Central memory CD8-positive, alpha-beta T cell (primary cell): ENCODE measurements at regions not wholly inside any gene's neighbourhood (a gene's known extent, or its start where the extent isn't known, plus 50 kb on each side); places are given as distances from the start of the nearest gene placed in this dataset.
"Not testable (repeated sequence)": the region's sequence is repeated elsewhere in the genome, so short reads cannot be mapped to it uniquely, and the experiment has no call there.

ENCODE experiments used
- ATAC-seq: fragments of 150-1000 bp; cut with Tn5 transposase; replicated peaks from 2 replicates; pipeline ENCODE4 v1.10.0; 2022; ENCODE audit warnings: mild to moderate bottlenecking, moderate FRiP score, moderate number of reproducible peaks; ENCODE audit not compliant: poor library complexity, severe bottlenecking; ENCODE audit errors: extremely low read depth
- DNase-seq, 2 donors: peaks; one replicate each; pipeline ENCODE4 v3.0.0; 2021; ENCODE audit warnings: low spot score in 2 of 2
- H3K27ac Mint-ChIP-seq: one replicate; pipeline ENCODE4 v1.8.0; 2022; ENCODE audit warnings: low read depth, mild to moderate bottlenecking, moderate library complexity, mixed read lengths
- H3K27me3 Mint-ChIP-seq: one replicate; pipeline ENCODE4 v1.8.0; 2022; ENCODE audit warnings: mixed read lengths
- H3K36me3 Mint-ChIP-seq: one replicate; pipeline ENCODE4 v1.8.0; 2022; ENCODE audit warnings: mild to moderate bottlenecking, moderate library complexity, mixed read lengths; ENCODE audit not compliant: insufficient read depth
- H3K4me1 Mint-ChIP-seq: one replicate; pipeline ENCODE4 v1.8.0; 2022; ENCODE audit warnings: mixed read lengths
- H3K4me3 Mint-ChIP-seq: one replicate; pipeline ENCODE4 v1.8.0; 2022; ENCODE audit warnings: mild to moderate bottlenecking, moderate library complexity, mixed read lengths
- H3K9me3 Mint-ChIP-seq: one replicate; pipeline ENCODE4 v1.8.0; 2022; ENCODE audit warnings: mixed read lengths

DNA sequence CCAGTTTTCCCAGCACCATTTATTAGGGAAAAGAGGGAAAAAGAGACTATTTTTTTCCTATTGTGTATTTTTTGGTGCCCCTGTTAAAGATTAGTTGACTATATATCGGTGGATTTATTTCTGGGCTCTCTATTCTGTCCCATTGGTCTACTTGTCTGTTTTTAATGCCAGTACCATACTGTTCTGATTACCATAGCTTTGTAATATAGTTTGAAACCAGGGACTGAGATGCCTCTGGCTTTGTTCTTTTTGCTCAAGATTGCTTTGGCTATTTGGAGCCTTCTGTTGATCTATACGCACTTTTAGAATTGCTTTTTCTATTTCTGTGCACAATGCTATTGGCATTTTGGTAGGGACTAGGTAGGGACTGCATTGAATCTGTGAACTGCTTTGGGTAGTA, 151.7 kb downstream of the ADCYAP1 start:
- Mint-ChIP-seq H3K4me3 (no peak overlapping the region), H3K27ac (no peak overlapping the region), H3K9me3 (peaks cover 5% of the 10 kb centered on the region), H3K36me3 (no peaks in the 10 kb centered on the region), H3K4me1 (no peaks in the 10 kb centered on the region), H3K27me3 (no peaks in the 10 kb centered on the region)
- DNase-seq (no peak), ATAC-seq (no peak)

- Mint-ChIP-seq H3K36me3 (no peaks in the 10 kb centered on the region), H3K9me3 (peaks cover 10% of the 10 kb centered on the region), H3K4me3 (no peak overlapping the region), H3K4me1 (no peaks in the 10 kb centered on the region), H3K27ac (no peak overlapping the region), H3K27me3 (peaks cover 5% of the 10 kb centered on the region)
- no peak for ATAC-seq
- DNase-seq: no peak
Observed at GRCh38 chr18:1057367-1057766, 152.7 kb downstream of the ADCYAP1 start.

DNA sequence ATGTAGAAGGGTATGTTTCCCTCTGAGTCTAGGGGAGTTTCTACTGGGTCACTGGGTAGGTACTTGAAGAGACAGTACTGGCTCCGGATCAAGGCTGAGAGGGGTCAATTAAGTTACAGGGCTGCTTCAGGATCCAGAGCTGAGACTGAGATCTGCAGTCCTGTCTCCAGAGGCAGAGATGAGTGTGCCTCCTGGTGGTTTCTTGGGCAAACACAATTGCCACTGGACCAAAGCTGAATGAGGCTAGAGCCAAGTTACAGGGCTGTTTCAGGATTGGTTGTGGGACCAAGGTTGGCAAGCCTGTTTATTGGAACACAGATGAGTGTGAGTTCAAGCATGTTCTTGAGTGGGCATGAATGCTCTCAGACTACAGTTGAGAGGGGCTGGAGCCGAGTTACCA, 157.9 kb downstream of the ADCYAP1 start:
- H3K4me3 Mint-ChIP-seq: no peak overlapping the region
- DNase-seq (no peak), ATAC-seq (no peak)
- H3K27ac Mint-ChIP-seq: no peak overlapping the region
- peaks cover 11% of the 10 kb centered on the region for H3K9me3 Mint-ChIP-seq
- no peaks in the 10 kb centered on the region for H3K4me1 Mint-ChIP-seq
- H3K27me3 Mint-ChIP-seq: peaks cover 8% of the 10 kb centered on the region
- no peaks in the 10 kb centered on the region for H3K36me3 Mint-ChIP-seq

DNA sequence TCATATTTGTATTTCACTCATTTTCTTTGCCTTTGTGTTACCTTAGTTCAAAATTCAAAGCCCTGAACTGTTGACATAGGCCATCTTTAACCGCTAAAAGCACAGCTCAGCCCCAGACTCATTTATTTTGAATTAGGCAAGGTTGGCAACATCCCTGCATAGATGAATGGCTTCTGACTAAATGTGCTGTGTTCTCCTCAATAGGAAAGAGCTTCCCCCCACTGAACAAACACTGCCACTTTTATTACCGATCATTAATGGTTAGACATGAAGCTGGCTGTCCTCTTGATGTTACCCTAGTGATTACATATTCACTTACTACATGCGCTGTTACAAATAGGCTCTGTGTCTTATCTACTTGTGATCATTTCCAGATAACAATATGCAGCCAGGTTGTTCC, 170.7 kb downstream of the ADCYAP1 start:
- Mint-ChIP-seq H3K4me3 (no peak overlapping the region), H3K36me3 (no peaks in the 10 kb centered on the region), H3K9me3 (peaks cover under 1% of the 10 kb centered on the region), H3K27me3 (no peaks in the 10 kb centered on the region), H3K27ac (no peak overlapping the region), H3K4me1 (no peaks in the 10 kb centered on the region)
- DNase-seq: no peak
- ATAC-seq: no peak

DNA sequence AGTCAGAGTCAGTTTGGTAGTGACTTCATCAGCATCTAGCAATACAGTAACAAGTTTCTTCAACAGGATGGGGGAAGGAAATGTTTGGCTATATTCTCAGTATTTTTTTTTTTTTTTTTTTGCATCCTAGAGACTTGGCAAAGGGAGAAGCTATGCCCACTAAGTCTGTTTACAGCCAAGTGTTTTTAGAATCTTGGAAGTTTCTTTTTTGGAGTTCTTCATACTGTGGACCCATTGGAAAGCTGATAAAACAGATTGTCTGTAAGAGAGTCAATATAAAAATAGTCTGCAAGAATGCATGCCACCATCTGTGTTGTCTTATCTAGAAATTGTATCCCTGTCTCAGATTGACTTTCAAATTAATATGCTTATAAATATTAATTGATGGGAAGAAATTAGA, 171.2 kb downstream of the ADCYAP1 start:
- H3K27me3 Mint-ChIP-seq: no peaks in the 10 kb centered on the region
- ATAC-seq: no peak
- no peaks in the 10 kb centered on the region for H3K4me1 Mint-ChIP-seq
- no peak overlapping the region for H3K27ac Mint-ChIP-seq
- H3K9me3 Mint-ChIP-seq: peaks cover 6% of the 10 kb centered on the region
- no peak for DNase-seq
- no peaks in the 10 kb centered on the region for H3K36me3 Mint-ChIP-seq
- no peak overlapping the region for H3K4me3 Mint-ChIP-seq

DNA sequence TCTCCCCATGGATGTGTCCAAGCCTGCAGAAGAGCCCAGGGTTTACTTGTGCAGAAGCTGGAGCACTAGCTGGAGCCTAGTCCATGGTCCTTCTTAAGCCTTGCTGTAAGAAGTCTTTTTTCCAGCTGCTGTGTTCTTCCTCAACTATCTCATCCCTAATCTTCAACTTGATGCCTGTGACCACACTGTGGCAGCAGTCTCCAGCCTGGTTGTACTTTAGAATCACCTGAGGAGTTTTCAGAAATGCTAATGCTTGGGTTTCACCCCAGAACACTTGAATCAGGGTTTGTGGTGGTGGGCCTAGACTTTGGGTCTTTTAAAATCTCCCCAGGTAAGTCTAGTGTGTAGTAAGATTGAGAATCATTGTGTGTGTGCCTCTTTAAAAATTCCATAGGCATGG, 173.6 kb downstream of the ADCYAP1 start:
- Mint-ChIP-seq H3K27ac (no peak overlapping the region), H3K9me3 (peaks cover 6% of the 10 kb centered on the region), H3K36me3 (no peaks in the 10 kb centered on the region), H3K4me3 (no peak overlapping the region), H3K27me3 (no peaks in the 10 kb centered on the region), H3K4me1 (no peaks in the 10 kb centered on the region)
- no peak for DNase-seq
- no peak for ATAC-seq

DNA sequence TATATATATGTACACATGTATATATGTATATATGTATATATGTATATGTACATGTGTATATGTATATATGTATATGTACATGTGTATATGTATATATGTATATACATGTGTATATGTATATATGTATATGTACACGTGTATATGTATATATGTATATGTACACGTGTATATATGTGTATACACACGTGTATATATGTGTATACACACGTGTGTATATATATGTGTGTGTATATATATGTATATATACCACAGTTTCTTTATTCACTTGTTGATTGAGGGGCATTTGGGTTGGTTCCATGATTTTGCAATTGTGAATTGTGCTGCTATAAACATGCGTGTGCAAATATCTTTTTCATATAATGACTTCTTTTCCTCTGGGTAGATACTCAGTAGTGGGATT, 179.0 kb downstream of the ADCYAP1 start:
- not testable (repeated sequence) for H3K27me3 Mint-ChIP-seq, DNase-seq, H3K4me3 Mint-ChIP-seq, H3K27ac Mint-ChIP-seq, H3K4me1 Mint-ChIP-seq, ATAC-seq, H3K36me3 Mint-ChIP-seq
- H3K9me3 Mint-ChIP-seq: peaks cover 39% of the 10 kb centered on the region

GRCh38 chr18:1090758-1091157, 186.1 kb downstream of the ADCYAP1 start:
- H3K27ac Mint-ChIP-seq: no peak overlapping the region
- no peak overlapping the region for H3K4me3 Mint-ChIP-seq
- H3K27me3 Mint-ChIP-seq: no peaks in the 10 kb centered on the region
- H3K4me1 Mint-ChIP-seq: no peaks in the 10 kb centered on the region
- ATAC-seq (no peak), DNase-seq (no peak)
- H3K36me3 Mint-ChIP-seq: no peaks in the 10 kb centered on the region
- peaks cover 35% of the 10 kb centered on the region for H3K9me3 Mint-ChIP-seq

DNA sequence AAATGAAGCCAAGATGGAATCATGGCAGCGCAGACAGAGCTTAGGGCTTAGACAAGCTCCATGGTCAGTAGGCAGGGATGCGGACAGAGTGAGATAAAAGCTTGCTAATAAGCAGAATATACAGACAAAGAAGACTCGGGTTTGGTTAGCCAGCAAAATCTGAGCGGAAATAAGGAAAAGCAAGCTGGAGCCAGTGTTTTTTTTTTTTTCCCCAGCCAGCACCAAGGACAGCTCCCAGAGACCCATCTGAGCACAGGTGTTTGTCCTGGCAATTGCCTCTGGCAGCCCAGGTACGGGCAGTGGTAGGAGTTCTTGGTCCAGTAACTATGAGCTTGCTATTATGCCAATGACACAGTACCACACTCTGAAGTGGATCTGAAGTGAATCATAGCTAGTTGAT, 187.6 kb downstream of the ADCYAP1 start:
- ATAC-seq: no peak
- H3K4me3 Mint-ChIP-seq: no peak overlapping the region
- H3K27me3 Mint-ChIP-seq: no peaks in the 10 kb centered on the region
- DNase-seq: no peak
- H3K27ac Mint-ChIP-seq: no peak overlapping the region
- H3K36me3 Mint-ChIP-seq: no peaks in the 10 kb centered on the region
- H3K4me1 Mint-ChIP-seq: no peaks in the 10 kb centered on the region
- H3K9me3 Mint-ChIP-seq: peaks cover 25% of the 10 kb centered on the region

GRCh38 chr18:1094409-1094808, 189.7 kb downstream of the ADCYAP1 start:
- no peaks in the 10 kb centered on the region for H3K36me3 Mint-ChIP-seq
- no peaks in the 10 kb centered on the region for H3K4me1 Mint-ChIP-seq
- peaks cover 15% of the 10 kb centered on the region for H3K9me3 Mint-ChIP-seq
- H3K27ac Mint-ChIP-seq: no peak overlapping the region
- ATAC-seq (no peak), DNase-seq (no peak)
- H3K4me3 Mint-ChIP-seq: no peak overlapping the region
- no peaks in the 10 kb centered on the region for H3K27me3 Mint-ChIP-seq

- not testable (repeated sequence) for ATAC-seq, DNase-seq, H3K27ac Mint-ChIP-seq, H3K36me3 Mint-ChIP-seq, H3K27me3 Mint-ChIP-seq, H3K4me1 Mint-ChIP-seq, H3K4me3 Mint-ChIP-seq
- H3K9me3 Mint-ChIP-seq: peaks cover 14% of the 10 kb centered on the region
Observed at GRCh38 chr18:1097991-1098735, 193.5 kb downstream of the ADCYAP1 start.

GRCh38 chr18:1102848-1103247, 198.2 kb downstream of the ADCYAP1 start:
- H3K27me3 Mint-ChIP-seq: no peaks in the 10 kb centered on the region
- ATAC-seq (no peak), DNase-seq (no peak)
- no peak overlapping the region for H3K4me3 Mint-ChIP-seq
- peaks cover 9% of the 10 kb centered on the region for H3K9me3 Mint-ChIP-seq
- H3K4me1 Mint-ChIP-seq: no peaks in the 10 kb centered on the region
- H3K36me3 Mint-ChIP-seq: no peaks in the 10 kb centered on the region
- no peak overlapping the region for H3K27ac Mint-ChIP-seq

GRCh38 chr18:1103537-1103936, 198.9 kb downstream of the ADCYAP1 start:
- Mint-ChIP-seq H3K4me1 (no peaks in the 10 kb centered on the region), H3K9me3 (peaks cover 8% of the 10 kb centered on the region), H3K4me3 (no peak overlapping the region), H3K36me3 (no peaks in the 10 kb centered on the region), H3K27me3 (no peaks in the 10 kb centered on the region), H3K27ac (no peak overlapping the region)
- DNase-seq: no peak
- no peak for ATAC-seq
